A549 (cell line): ENCODE measurements at regions not wholly inside any gene's neighbourhood (a gene's known extent, or its start where the extent isn't known, plus 50 kb on each side); places are given as distances from the start of the nearest gene placed in this dataset.

Experiments
- ATAC-seq, 2 experiments: fragments of 200-7000 bp in 1 of 2; fragments of >200 bp in 1 of 2; cut with Nextera tagmentation in 1 of 2; cut with Tn5 transposase in 1 of 2; 3 replicates each; pipeline versions ENCODE4 v1.8.0 to v1.9.1; 2018 to 2020; ENCODE audit warnings: mild to moderate bottlenecking in 1 of 2, moderate library complexity in 1 of 2
- CTCF ChIA-PET: fragments of 300-600 bp; sonication (Branson Sonifier 250); formaldehyde crosslinking; extraction: SDS; loops from one replicate; lab custom pipeline; 2021; ENCODE audit warnings: antibody characterized with exemption, inconsistent platforms; lab: Yijun Ruan, JAX
- POLR2A ChIA-PET: fragments of 350-600 bp; formaldehyde crosslinking; extraction: SDS; loops from one replicate; lab custom pipeline; 2021; ENCODE audit warnings: antibody characterized with exemption, inconsistent platforms; lab: Yijun Ruan, JAX
- DNase-seq, 2 experiments: peaks; one replicate each; pipeline versions ENCODE4 v3.0.0 to v3.0.0-alpha.2; 2011 to 2016; ENCODE audit warnings: low read depth in 1 of 2, low spot score in 1 of 2
- FAIRE-seq: peaks from 2 replicates; lab custom pipeline; 2011; peaks lifted over from hg19 to GRCh38; lab: Jason Lieb, UNC
- H3K27ac ChIP-seq, 2 experiments: fragments of >200 bp; sonication (Bioruptor Twin); formaldehyde crosslinking; 3 replicates each; pipeline ENCODE4 v1.5.1; 2016 to 2017
- H3K4me1 ChIP-seq: fragments of >200 bp; sonication (Bioruptor Twin); formaldehyde crosslinking; 3 replicates; pipeline ENCODE4 v1.6.1; 2016
- H3K4me2 ChIP-seq: fragments of >200 bp; sonication (Bioruptor Twin); formaldehyde crosslinking; 3 replicates; pipeline ENCODE4 v1.6.1; 2016
- H3K4me3 ChIP-seq: fragments of >200 bp; sonication (Bioruptor Twin); formaldehyde crosslinking; 3 replicates; pipeline ENCODE4 v1.5.1; 2016
- H3K9me3 ChIP-seq: fragments of >200 bp; sonication (Bioruptor Twin); formaldehyde crosslinking; 3 replicates; pipeline ENCODE4 v1.6.1; 2016
- ATOH8 ChIP-seq: fragments of 250-450 bp; sonication (Bioruptor Pico); IDR thresholded peaks from 2 replicates; pipeline ENCODE4 v1.5.0; 2020; ENCODE audit warnings: low read depth, mild to moderate bottlenecking, moderate library complexity
- CBX8 ChIP-seq: fragments of 200-600 bp; sonication (generic); IDR thresholded peaks from 2 replicates; pipeline ENCODE4 v1.6.1; 2016
- ELK1 ChIP-seq: fragments of 150-350 bp; IDR thresholded peaks from 2 replicates; pipeline ENCODE4 v1.6.1; 2014; ENCODE audit warnings: low read depth, mild to moderate bottlenecking, low read length
- ESRRA ChIP-seq: fragments of 150-350 bp; IDR thresholded peaks from 2 replicates; pipeline ENCODE4 v1.6.1; 2014; ENCODE audit warnings: mild to moderate bottlenecking, low read length, borderline replicate concordance
- FOSB ChIP-seq: fragments of 250-450 bp; sonication (Bioruptor Pico); IDR thresholded peaks from 2 replicates; pipeline ENCODE4 v1.5.0; 2020; ENCODE audit warnings: mild to moderate bottlenecking, moderate library complexity
- FOXS1 ChIP-seq: fragments of 250-450 bp; sonication (Bioruptor Pico); IDR thresholded peaks from 2 replicates; pipeline ENCODE4 v1.5.0; 2020; ENCODE audit warnings: mild to moderate bottlenecking, moderate library complexity
- HOXA7 ChIP-seq: fragments of 250-450 bp; sonication (Bioruptor Pico); IDR thresholded peaks from 2 replicates; pipeline ENCODE4 v1.5.0; 2020; ENCODE audit warnings: mild to moderate bottlenecking, moderate library complexity
- HOXB13 ChIP-seq: fragments of 250-450 bp; sonication (Bioruptor Pico); IDR thresholded peaks from 2 replicates; pipeline ENCODE4 v1.5.0; 2020; ENCODE audit warnings: low read depth, mild to moderate bottlenecking, moderate library complexity
- KDM1A ChIP-seq: fragments of 200-600 bp; sonication (generic); IDR thresholded peaks from 2 replicates; pipeline ENCODE4 v1.6.1; 2016; ENCODE audit warnings: low read depth, mild to moderate bottlenecking
- MAFK ChIP-seq: fragments of 450-650 bp; IDR thresholded peaks from 2 replicates; pipeline ENCODE4 v1.6.1; 2014; ENCODE audit not compliant: partially characterized antibody
- MYC ChIP-seq: IDR thresholded peaks from 2 replicates; pipeline ENCODE4 v1.6.1; 2012; ENCODE audit warnings: mild to moderate bottlenecking, inconsistent platforms, low read length, improper control_type of control experiment, borderline replicate concordance
- NPAS2 ChIP-seq: fragments of 250-450 bp; sonication (Bioruptor Pico); IDR thresholded peaks from 2 replicates; pipeline ENCODE4 v1.8.0; 2022; ENCODE audit warnings: mild to moderate bottlenecking, moderate library complexity, borderline replicate concordance
- NR3C1 ChIP-seq: fragments of >200 bp; sonication (Bioruptor Twin); formaldehyde crosslinking; IDR thresholded peaks from 3 replicates; pipeline ENCODE4 v1.6.1; 2017
- PBX3 ChIP-seq: IDR thresholded peaks from 2 replicates; pipeline ENCODE4 v1.6.1; 2012
- RAD21 ChIP-seq, 2 experiments: fragments of >200 bp in 1 of 2; sonication (Bioruptor Twin) in 1 of 2; formaldehyde crosslinking in 1 of 2; IDR thresholded peaks in 1 of 2; conservative IDR thresholded peaks in 1 of 2; 2 replicates in 1 of 2; 3 replicates in 1 of 2; pipeline ENCODE4 v1.6.1; 2012 to 2018; ENCODE audit warnings: inconsistent platforms in 1 of 2
- RARB ChIP-seq: fragments of 250-450 bp; sonication (Bioruptor Pico); IDR thresholded peaks from 2 replicates; pipeline ENCODE4 v1.8.0; 2021; ENCODE audit warnings: mild to moderate bottlenecking, moderate library complexity
- RFX5 ChIP-seq: fragments of 450-650 bp; IDR thresholded peaks from 2 replicates; pipeline ENCODE4 v1.7.1; 2014; ENCODE audit warnings: antibody characterized with exemption, mild to moderate bottlenecking, moderate library complexity
- SREBF2 ChIP-seq: fragments of 450-650 bp; IDR thresholded peaks from 2 replicates; pipeline ENCODE4 v1.6.1; 2014; ENCODE audit warnings: mild to moderate bottlenecking, moderate library complexity
- TFCP2L1 ChIP-seq: fragments of 250-450 bp; sonication (Bioruptor Pico); IDR thresholded peaks from 2 replicates; pipeline ENCODE4 v1.5.0; 2021; ENCODE audit warnings: mild to moderate bottlenecking
- TP53 ChIP-seq: fragments of 250-450 bp; sonication (Bioruptor Pico); IDR thresholded peaks from 2 replicates; pipeline ENCODE4 v1.5.0; 2021; ENCODE audit warnings: mild to moderate bottlenecking, moderate library complexity
- ZFP36 ChIP-seq: fragments of 450-650 bp; IDR thresholded peaks from 2 replicates; pipeline ENCODE4 v1.6.1; 2014; ENCODE audit warnings: borderline replicate concordance; ENCODE audit not compliant: partially characterized antibody
- WGBS: methylation state at CpG from one replicate; pipeline ENCODE4 v1.1.6; 2017; ENCODE audit errors: missing lambda C conversion rate; 5-methylcytosine and 5-hydroxymethylcytosine counted together

- TF ChIP-seq NPAS2 (CRISPR knock-in tag) (no peak), NR3C1 (no peak), ESRRA (no peak), RFX5 (no peak), FOXS1 (CRISPR knock-in tag) (no peak), TFCP2L1 (CRISPR knock-in tag) (no peak), CBX8 (no peak), PBX3 (no peak)
These were observed 202.2 kb upstream of the PIK3C3 start (continued) for GRCh38 chr18:41752826-41753225.

GRCh38 chr18:41751652-41752051 lies 203.4 kb upstream of the PIK3C3 start:
- CTCF ChIA-PET: interaction anchor here (0.7 kb wide), 1 partner anchor 16 kb away, joined by 3 read pairs; no protein-coding TSS in a partner anchor
- WGBS: 0% methylated on average over 1 of the region's 1 CpG
- TF ChIP-seq TP53: no peak
- TF ChIP-seq CBX8: no peak
- no peak for TF ChIP-seq HOXA7 (CRISPR knock-in tag)
- no peak for TF ChIP-seq RARB (CRISPR knock-in tag)
- TF ChIP-seq ZFP36: no peak
- no peak for TF ChIP-seq NR3C1
- TF ChIP-seq RAD21 (conservative IDR thresholded peaks at IDR 0.05 in 1 of 2, IDR thresholded peaks at IDR 0.05 in 1 of 2): no peak
- no peak for TF ChIP-seq KDM1A
- no peak for TF ChIP-seq ELK1
- no peak for TF ChIP-seq SREBF2
- no peak for TF ChIP-seq MYC
- TF ChIP-seq ATOH8: no peak
- no peak for TF ChIP-seq NPAS2 (CRISPR knock-in tag)
- TF ChIP-seq FOSB: no peak
- POLR2A ChIA-PET: no interaction called here
- FAIRE-seq (no peak), ATAC-seq (no peak), DNase-seq (no peak)
- Histone ChIP-seq H3K4me2 (no peak overlapping the region), H3K9me3 (no peaks in the 10 kb centered on the region), H3K4me1 (no peaks in the 10 kb centered on the region), H3K27ac (no peak overlapping the region), H3K4me3 (no peak overlapping the region)

GRCh38 chr18:41751161-41751560 lies 203.9 kb upstream of the PIK3C3 start:
- Histone ChIP-seq H3K4me2 (no peak overlapping the region), H3K4me3 (no peak overlapping the region), H3K4me1 (no peaks in the 10 kb centered on the region), H3K27ac (no peak overlapping the region), H3K9me3 (no peaks in the 10 kb centered on the region)
- DNase-seq (no peak), FAIRE-seq (no peak), ATAC-seq (no peak)
- POLR2A ChIA-PET: no interaction called here
- WGBS: 0% methylated on average over 2 of the region's 2 CpGs
- CTCF ChIA-PET: interaction anchor here (0.7 kb wide), 1 partner anchor 15 kb away, joined by 3 read pairs; no protein-coding TSS in a partner anchor
- no peak for TF ChIP-seq ESRRA

GRCh38 chr18:41747723-41748242 lies 207.3 kb upstream of the PIK3C3 start:
- ChIA-PET POLR2A (no interaction called here), CTCF (no interaction called here)
- ATAC-seq: no peak

More at GRCh38 chr18:41747723-41748242, 207.3 kb upstream of the PIK3C3 start:
- no peak for DNase-seq
- H3K9me3 ChIP-seq: no peaks in the 10 kb centered on the region
- TF ChIP-seq MAFK (peak; percentile 35), HOXB13 (CRISPR knock-in tag) (no peak), RAD21 (conservative IDR thresholded peaks at IDR 0.05 in 1 of 2, IDR thresholded peaks at IDR 0.05 in 1 of 2) (no peak), RARB (CRISPR knock-in tag) (no peak), PBX3 (no peak)
- TF ChIP-seq, all 56 proteins: peak for 1
- no peak overlapping the region for H3K27ac ChIP-seq
- H3K4me2 ChIP-seq: no peak overlapping the region
- no peak for FAIRE-seq
- 4% methylated on average over 2 of the region's 2 CpGs for WGBS
- H3K4me3 ChIP-seq: no peak overlapping the region
- H3K4me1 ChIP-seq: no peaks in the 10 kb centered on the region
